Right hindlimb (tissue), 1 donor: ENCODE measurements at regions not wholly inside any gene's neighbourhood (a gene's known extent, or its start where the extent isn't known, plus 50 kb on each side); places are given as distances from the start of the nearest gene placed in this dataset.

Experiments used
- DNase-seq: peaks from one replicate; pipeline ENCODE4 v3.0.0-alpha.2; 2018

DNA sequence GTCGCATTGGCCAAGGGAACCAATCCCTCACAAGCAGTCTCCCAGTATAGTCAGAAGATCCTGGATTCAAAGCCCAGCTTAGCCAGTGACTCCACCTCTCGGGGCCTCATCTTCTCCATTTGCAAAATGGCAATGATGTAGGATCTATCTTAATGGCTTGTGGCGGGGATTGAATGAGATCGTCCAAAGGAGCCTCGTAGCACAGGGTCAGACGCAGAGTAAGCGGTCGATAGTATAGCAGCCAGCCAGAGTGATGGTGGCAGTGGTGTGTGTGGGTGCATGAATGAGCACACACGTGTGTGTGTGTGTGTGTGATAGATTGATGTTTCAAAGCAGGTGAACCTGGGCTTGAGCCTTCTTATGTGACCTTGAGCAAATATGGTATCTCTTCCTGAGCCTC is 79.8 kb upstream of the WNT4 start:
- no peak for DNase-seq

DNA sequence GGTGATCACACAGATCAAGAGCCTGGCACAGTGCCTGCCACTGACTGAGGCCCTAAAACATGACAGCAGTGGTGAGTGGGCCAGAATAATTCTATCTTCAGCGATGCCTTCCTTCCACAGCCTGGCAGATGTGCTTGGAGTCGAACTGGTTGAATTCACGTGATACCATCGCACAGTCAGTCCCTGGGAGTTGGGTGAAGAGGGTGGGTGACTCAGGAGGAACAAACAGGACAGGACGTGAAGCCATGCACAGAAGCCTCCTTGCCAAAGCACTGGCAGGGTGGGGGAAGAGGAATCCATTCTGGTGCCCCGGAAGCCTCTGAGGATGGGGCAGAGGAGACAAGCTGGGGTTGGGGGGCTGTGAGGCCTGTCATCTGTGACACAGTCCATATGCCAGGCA is 80.3 kb upstream of the WNT4 start:
- peak; percentile 5 for DNase-seq

DNA sequence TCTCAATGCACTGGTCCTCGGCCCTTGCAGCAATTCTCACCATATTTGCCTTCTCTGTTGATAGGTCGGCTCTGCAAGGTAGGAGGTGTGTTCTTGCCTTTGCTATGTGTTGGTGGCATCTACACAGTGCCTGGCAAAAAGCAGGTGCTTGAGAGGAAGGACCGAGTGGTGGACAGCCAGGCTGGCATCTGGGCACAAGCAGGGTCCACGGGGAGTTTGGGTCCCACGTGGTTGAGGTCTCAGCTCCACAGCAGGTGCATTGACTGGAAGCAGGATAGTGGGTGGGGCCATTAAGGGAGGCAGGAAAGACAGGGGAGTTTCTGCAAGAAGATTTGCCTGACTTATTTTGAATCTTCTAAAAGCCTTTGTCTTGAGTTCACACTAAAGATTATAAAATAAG is 81.2 kb upstream of the WNT4 start:
- peak; percentile 0 for DNase-seq

DNA sequence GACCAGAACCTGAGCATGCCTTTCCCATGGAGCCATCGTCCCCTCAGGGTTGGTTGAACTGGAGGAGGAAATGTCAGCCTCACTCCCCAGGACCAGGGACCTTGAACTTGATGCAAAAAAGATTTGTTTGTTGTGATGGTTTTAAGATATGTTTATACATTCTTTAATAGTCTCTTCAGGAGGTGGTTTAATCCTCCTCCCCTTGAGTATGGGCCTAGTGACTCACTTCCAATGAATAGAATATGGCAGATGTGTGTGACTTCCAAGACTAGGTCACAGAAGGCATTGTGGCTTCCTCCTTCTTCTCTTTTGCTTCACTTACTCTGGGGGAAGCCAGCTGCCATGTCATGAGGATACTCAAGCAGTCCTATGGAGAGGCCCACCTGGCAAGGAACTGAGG is 81.7 kb upstream of the WNT4 start:
- DNase-seq = no peak

DNA sequence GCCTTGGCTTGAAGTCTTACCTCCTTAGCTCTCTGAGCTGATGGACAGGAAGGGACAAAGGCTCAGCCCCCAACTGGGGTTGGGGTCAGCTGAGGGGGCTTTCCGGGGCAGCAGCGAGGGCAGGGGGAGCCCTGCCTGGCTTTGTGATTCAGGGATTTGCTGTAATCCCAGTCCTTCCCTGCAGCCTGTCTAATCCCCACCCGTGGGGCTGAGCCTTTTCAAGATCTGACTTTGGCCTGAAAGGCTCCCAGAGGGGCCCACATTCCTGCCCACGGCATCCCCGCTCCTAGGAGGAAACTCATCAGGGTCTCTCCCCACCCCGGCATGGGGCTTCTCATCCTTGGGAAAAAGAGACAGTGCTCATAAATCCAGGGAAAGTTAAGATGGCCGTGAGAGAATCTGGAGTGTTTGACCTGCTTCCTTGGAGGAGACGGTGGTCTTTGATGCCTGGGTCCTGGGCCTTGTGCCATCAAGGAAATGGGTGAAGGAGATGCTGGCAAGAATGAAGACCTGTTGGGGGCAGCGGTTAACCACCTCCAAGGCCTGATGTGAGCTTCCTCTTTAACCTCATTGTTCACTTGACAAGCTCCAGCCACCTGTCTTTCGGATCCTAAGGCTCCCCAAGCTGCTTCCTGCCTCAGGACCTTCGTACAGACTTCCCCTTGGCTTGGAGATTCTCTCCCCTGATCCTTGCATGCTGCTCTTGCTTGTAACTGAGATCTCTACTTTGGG is 83.1 kb upstream of the WNT4 start:
- no peak for DNase-seq

DNA sequence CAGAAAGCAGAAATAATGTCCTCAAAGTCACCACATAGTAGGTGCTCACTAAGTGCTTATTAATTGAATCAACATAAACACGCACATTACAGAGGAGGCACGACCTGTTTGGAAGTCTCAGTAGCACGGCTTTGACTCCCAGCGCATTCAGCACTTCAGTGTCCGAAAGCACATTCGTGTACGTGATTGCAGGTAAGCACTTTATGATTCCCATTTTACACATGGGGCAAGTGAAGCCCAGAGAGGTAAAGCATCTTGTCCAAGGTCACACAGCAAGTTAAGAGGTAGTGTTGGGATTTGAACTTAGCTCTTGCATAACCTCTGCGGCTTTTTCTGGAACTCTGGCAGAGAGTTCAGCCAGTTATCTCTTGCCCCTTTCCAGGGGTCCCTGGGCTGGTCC is 85.2 kb upstream of the WNT4 start:
- no peak for DNase-seq

DNA sequence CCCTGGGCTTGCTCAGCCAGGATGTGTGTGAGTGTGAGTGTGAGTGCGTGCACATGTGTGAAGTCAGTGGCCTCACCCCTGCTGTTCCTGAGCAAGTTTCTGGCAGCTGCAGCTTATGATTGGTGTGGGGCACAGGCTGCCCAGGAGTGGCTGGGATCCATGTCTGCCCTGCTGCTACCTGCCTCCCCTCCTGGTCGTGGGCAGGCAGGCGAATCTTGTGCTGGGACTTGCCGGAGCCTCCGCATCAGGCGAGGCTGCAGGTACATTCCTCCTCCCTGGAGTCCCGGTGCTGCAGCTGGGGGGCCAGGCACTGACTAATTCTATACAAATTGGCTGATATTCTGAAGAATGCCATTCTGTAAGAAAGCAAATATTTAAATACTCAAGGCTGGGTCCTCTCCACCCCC is 85.6 kb upstream of the WNT4 start:
- DNase-seq = no peak

DNA sequence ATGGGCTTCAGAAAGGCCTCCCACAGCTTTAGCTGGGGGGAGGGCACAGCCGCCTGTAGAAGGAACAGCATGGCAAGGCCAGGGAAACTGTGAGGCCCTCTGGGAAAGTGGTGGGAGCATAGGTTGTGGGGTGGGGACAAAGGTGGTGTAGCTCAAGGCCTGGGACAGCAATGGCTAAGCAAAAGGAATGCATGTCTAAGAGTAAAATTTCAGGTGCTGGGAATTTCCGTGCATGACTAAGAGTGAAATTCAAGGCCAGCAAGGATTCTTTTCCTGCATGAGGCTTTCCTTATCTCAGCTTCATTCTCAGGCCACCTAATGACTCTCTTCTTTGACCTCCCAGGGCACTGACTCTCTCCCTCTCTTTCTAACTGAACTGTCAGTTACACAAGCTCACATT is 86.5 kb upstream of the WNT4 start:
- no peak for DNase-seq

DNA sequence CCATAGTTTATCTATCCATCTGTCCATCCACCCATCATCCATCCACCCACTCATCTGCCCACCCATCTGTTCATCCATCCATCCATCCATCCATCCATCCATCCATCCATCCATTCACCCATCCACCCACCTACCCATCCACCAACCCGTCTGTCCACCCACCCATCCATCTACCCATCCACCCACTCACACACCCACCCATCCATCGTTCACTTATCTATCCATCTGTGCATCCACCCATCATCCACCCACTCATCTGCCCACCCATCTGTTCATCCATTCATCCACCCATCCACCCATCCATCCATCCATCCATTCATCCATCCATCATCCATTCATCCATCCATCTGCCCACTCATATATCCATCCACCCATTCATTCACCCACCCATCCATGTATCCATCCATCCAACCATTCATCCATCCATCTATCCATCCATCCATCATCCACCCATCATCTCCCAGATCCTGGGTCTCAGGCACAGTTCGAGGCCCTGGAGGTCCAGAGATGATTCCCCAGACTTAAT is 88.2 kb upstream of the WNT4 start:
- no peak for DNase-seq

DNA sequence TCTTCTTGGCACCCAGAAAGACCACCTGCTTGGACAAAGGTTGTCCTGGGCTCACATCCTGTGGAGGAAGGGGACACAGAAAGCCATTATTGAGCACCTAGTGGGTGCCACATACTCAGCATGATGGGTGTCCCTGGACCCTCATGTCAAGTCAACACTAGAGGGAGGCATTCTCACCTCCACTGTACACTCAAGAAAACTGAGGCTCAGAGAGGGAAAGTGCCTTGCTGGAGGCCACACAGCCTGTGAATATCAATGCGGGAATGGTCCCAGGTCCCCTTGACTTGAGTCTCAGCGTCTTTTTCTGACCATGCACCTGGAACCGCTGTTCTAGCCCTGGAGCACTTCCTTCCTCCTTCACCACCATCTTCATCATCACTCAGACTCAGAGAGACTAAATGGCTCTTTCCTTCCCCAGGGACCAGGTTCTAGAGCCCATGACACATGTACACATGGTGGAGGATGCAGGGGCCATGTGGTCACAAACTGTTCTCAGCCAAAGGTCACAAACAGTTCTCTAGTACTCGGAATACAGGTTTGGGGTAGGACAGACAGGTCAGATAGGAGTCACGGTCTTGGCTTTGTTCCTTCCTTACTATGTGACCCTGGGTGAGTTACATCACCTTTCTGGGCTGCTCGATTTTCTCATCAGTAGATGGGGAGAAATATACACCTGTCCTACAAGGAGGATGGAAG is 89.2 kb upstream of the WNT4 start:
- no peak for DNase-seq

DNA sequence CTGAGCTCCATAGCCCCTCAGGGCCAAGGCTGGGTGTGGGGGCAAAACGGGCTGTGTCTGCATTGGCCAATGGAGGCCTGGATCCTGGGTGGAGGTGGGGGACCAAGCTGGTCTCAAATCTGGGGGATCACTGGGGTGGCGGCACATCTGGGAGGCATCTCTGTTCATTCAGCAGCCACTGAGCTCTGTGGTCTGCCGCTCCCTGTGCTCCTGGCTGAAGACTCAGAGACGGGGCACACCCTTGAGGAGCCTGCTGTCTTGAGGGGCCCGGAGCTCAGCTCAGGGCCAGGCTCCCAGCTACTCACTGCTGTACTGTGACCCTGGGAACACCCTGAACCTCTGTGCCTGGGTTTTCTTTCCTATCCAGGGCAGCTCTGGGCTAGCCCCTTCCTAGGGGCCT is 90.3 kb upstream of the WNT4 start:
- no peak for DNase-seq

DNA sequence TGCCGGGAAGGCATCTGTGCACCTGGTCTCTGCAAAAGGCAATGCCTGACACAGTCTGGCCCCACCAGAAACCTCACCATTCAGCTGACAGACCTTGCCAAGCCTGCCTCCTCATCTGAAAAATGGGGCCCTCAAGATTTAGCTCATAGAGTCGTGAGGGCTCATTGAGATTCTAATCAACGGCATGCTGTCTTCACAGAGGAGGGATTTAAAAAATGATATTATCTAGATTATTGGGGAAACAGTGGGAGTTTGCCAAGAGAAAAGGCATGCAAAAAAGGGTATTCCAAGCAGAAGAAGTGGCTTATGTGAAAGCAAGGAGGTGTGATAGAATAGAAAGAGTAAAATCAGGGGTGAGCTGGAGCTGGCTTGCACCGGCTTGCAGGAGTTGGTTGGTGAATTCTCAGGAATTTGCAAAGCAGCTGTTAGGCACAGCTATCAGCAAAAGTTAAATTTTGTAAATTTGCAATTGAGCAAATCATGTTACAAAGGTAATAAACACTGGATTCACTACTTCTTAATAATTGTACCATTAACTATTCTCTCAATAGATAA is 91.7 kb upstream of the WNT4 start:
- no peak for DNase-seq

DNA sequence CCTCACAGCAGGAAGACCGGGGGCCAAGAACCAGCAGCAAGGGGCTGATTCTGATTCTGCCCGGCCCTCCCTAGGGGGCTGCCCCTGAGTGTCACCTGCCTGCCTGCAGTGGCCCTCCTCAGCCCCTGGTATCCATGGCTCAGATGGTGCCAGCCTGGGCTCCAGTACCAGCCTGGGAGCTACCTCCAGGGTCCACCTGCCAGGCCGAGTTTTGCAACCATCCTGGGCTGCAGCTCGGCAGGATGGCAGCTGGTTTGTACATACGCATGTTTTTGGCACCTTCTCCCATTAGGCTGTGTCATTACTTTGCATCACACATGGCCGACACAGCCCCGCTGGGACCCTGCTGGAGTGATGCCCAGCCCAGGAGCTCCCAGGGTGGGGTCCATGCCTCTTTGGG is 93.3 kb upstream of the WNT4 start:
- DNase-seq = no peak

DNA sequence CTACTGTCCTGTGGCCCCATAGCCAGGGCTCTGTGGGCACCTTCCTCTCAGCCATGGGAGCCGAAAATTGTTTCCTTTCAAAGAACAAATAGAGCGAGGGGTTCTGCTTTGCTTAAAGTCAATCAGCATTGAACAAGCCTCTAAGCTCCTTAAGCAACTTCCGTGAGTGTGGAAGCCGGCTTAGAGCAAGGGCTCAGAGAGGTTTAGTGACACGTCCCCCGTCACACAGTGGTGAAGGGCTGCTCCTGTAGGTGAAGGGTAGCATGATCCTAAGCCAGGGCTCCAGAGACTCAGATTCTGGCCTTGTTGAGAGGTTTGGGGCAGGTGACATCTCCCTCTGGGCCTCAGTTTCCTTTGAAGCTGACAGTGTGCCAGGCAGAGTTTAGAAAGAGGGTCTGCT is 94.0 kb upstream of the WNT4 start:
- DNase-seq = no peak

DNA sequence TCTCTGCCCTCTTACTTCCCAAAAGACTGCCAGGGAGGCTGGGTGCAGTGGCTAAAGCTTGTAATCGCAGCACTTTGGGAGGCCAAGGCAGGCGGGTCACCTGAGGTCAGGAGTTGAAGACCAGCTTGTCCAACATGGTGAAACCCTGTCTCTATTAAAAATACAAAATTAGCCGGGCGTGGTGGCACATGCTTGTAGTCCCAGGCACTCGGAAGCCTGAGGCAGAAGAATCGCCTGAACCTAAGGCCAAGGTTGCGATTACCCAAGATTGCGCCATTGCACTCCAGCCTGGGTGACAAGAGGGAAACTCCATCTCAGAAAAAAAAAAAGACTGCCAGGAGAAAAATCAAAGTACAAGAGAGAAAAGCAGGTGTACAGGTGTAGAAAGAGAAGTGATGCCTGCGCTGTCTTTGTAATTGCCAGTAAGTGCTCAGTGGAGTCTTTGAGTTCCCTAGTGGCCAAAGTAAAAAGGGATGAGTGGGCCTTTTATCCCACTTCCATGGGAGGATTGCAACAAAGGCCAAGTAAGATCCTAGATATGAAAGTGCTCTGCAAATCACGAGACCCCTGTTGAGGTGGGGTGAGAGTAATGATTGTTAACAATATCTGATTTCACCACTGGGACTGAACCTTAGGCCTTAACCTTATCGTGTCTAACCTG is 94.7 kb upstream of the WNT4 start:
- DNase-seq = no peak

DNA sequence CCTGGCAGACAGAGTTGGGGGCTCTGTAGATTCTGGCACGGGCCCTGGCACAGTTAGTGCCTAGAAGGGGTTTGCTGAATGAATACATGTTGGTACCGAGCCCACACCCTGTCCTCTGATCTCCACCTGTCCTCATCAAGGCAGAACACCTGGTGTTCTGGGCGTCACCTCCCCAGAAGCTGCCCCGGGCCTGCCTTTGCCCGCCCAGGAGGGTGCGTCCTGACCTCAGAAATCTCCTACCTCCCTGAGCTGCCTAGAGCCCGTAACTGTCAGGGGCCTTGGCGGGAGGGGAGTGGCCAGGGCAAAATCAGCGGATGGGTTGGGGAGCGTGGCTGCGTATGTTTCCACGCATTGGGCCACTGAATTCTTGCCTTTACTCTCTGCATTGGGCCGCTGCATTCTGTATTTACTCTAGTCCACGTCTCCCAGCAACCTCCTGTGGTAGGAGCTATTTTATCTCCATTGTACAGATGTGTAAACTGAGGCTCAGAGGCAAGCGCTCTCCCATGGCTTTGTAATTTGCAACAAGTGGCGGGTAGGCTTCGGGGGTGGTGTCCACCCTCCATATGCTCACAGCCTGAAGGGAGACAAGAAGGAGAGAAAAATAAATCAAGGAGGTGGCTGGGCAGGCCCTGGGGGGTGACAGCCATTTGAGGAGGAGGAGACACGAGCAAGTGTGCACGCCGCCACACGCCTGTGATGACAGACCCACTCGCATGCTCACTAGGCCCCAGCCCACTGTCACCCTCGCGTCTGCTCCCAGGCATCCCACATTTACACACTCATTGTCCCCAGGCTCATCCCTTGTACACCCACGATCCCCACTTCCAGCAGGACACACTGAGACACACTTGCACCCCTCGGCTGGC is 95.7 kb upstream of the WNT4 start:
- no peak for DNase-seq

DNA sequence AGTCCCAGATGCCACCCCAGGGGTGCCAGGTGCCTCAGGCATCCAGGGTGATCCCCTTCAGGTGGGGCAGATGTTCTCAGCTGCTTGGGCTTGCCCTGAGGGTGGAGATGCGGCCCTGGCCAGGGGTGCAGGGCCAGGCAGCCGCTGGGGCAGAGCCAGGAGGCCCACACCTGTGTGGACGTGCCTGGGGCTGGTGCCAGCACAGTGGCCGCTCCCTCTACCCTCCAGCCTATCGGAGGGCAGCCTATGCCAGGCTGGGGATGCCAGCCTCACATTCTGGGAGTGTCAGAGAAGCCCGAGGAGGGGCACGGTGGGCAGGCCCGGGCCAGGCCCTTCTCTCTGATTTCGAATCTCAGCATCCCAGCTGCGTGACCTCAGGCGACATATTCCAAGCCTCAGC is 96.5 kb upstream of the WNT4 start:
- DNase-seq = no peak

DNA sequence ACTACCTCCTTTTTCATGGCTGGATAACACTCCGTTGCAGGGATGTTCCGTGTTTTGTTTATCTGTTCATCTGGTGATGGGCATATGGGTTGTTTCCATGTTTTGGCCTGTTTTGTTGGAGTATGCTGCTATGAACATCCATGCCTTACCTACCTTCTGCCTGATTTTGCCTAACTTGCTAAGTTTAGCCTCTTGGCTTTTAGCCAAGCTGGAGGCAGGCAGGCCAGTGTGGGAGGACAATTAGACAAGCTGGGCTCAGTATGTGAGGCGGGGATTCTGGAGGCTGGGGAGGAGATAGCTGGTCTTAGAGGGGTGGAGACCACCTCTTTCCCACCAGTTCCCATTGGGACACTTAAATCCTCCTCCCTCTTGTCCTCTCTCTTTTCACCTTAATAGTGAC is 98.4 kb upstream of the WNT4 start:
- DNase-seq = no peak

DNA sequence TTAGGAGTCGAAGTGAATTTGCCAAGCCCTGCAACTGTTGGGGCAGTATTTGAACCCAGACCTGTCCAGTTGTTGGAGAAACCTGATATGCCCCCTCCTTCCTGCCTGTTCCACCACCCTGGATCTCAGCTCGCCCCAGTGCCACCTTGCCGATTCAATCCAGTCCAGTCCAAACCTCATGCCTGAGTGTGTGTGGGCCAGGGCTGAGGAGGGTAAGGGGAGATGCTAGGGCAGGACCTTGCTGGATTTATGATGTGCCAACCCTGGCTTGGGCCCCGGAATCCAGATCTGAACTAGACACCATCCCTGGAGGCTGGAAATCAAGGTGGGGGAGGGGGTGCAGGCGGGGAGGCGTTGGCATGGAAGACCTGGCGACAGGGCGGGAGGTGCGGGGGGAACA is 98.9 kb upstream of the WNT4 start:
- no peak for DNase-seq

DNA sequence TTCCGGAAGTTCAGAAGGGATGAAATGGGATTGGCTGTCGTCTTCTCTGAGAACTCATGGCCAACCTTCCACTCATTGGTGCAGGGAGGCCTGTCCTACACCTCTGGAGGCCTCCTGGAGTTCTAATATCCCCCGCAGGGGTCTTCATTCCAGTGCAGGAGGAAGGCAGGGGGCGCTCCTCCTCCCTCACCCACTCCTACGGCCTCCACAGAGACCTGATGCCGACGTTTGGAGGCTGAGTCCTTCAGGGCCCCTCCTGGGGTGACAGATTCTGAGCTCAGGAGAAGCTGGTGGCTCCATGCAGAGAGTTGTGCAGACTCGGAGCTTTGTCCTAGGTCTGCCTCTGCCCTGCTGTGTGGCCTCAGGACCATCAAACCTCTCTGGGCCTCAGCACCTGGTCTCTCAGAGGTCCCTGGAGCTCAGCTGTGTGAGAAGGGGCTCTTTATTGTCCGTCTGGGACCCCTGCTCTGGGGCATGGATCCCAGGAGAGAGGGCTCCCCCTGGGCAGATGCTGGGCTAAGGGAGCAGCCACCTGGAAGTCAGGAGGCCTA is 102.3 kb upstream of the WNT4 start:
- DNase-seq = no peak

DNA sequence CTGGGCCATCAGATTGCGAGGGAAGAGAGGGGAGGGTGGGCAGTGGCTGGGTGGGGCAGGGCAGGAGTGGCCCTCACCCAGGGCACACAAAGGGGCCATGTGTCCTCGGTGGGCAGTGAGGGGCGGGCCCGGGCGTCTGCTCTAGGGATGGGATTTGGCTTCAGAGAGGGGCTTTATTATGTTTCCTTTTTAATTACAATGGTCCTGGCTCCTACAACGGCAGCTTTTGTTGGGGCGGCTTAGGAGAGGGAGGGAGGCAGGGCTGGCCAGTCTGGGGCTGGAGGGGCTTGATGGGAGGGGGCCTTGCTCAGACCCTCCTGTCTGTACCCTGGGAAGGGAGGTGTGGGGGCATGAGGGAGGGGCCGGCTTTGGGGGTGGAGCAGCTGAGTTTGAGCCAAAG is 102.8 kb upstream of the WNT4 start:
- no peak for DNase-seq

DNA sequence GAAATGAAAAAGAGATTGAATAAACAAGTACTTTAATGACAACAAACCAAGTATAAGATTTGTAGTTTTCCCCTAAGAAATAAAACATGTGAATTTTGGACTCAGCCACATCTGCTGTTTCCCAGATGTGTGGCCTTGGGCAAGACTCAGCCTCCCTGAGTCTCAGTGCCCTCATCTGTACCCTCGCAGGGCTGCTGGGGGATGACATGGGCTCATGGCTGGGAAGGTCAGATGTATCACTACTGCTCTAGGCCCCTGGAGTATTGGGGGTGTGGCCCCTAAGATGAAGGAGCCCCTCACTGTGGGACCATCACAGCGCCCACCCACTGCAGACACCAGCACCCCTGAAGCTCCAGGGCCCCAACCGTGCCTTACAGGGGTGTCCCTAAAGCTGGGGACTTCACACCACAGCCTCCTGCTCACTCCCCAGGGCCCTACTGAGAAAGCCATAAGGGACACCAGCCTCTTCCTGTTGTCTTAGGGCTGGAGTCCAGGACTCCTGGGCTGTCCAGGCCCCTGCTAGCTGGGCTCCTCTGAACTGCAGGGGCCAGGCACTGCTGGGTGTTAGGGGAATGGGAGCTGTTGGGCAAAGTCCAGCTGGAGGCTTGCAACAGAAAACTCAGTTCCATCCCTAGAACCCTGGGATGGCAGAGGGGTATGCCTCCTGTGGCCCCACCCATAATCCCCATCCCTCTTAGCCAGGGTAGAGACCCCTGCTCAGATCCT is 104.0 kb upstream of the WNT4 start:
- DNase-seq = no peak
